A673 (cell line): ENCODE measurements at regions not wholly inside any gene's neighbourhood (a gene's known extent, or its start where the extent isn't known, plus 50 kb on each side); places are given as distances from the start of the nearest gene placed in this dataset.

Experiments
- BruUV-seq: library from RNA; stranded (reverse); fragments of 400-500 nt; replicated peaks from 2 replicates; lab custom pipeline; 2021; lab: Mats Ljungman, UMichigan
- CTCF ChIA-PET: fragments of 300-600 bp; sonication (Branson Sonifier 250); formaldehyde crosslinking; loops from one replicate; lab custom pipeline; 2022; ENCODE audit warnings: antibody characterized with exemption; lab: Charles Lee
- POLR2A ChIA-PET: fragments of 300-600 bp; sonication (Branson Sonifier 250); formaldehyde crosslinking; loops from one replicate; lab custom pipeline; 2022; ENCODE audit warnings: antibody characterized with exemption; ENCODE audit not compliant: low non-redundant PET; lab: Charles Lee
- DNase-seq: peaks from one replicate; pipeline ENCODE4 v3.0.0-alpha.2; 2015; ENCODE audit warnings: low spot score
- H3K27ac ChIP-seq: fragments of 200-600 bp; sonication (generic); 2 replicates; pipeline ENCODE4 v1.5.1; 2016; ENCODE audit warnings: mixed run types, low read depth, mild to moderate bottlenecking, mixed read lengths, antibody characterized with exemption, low read length; ENCODE audit not compliant: poor library complexity, severe bottlenecking
- H3K27me3 ChIP-seq: fragments of 200-600 bp; sonication (generic); replicated peaks from 2 replicates; pipeline ENCODE4 v1.6.1; 2017; ENCODE audit warnings: mixed run types, low read depth, mild to moderate bottlenecking, mixed read lengths, antibody characterized with exemption, low read length; ENCODE audit not compliant: insufficient read depth, poor library complexity
- H3K36me3 ChIP-seq: fragments of 200-600 bp; sonication (generic); 2 replicates; pipeline ENCODE4 v1.6.1; 2016; ENCODE audit warnings: mixed run types, mild to moderate bottlenecking, mixed read lengths, antibody characterized with exemption, low read length; ENCODE audit not compliant: insufficient read depth, poor library complexity, severe bottlenecking
- H3K4me1 ChIP-seq: fragments of 200-600 bp; sonication (generic); 2 replicates; pipeline ENCODE4 v1.6.1; 2017; ENCODE audit warnings: mixed run types, mild to moderate bottlenecking, mixed read lengths, antibody characterized with exemption, low read length; ENCODE audit not compliant: insufficient read depth, poor library complexity, severe bottlenecking
- H3K4me3 ChIP-seq: fragments of 200-600 bp; sonication (generic); 2 replicates; pipeline ENCODE4 v1.5.1; 2016; ENCODE audit warnings: low read depth, mixed run types, mild to moderate bottlenecking, mixed read lengths, low read length; ENCODE audit not compliant: poor library complexity, severe bottlenecking
- H3K9me3 ChIP-seq: fragments of 200-600 bp; sonication (generic); 2 replicates; pipeline ENCODE4 v1.6.1; 2016; ENCODE audit warnings: mixed run types, low read depth, mild to moderate bottlenecking, mixed read lengths, antibody characterized with exemption, low read length; ENCODE audit not compliant: poor library complexity, severe bottlenecking
- EZH2 ChIP-seq: fragments of 200-600 bp; sonication (generic); IDR thresholded peaks from 2 replicates; pipeline ENCODE4 v1.6.1; 2017; ENCODE audit warnings: borderline replicate concordance, low read depth, mild to moderate bottlenecking, mixed read lengths, antibody characterized with exemption, low read length; ENCODE audit not compliant: poor library complexity, severe bottlenecking
- intact Hi-C: fragments of 100-400 bp; cut with micrococcal nuclease; formaldehyde crosslinking; loops from one replicate; pipeline ENCODE4 v1.10.0; 2022; ENCODE audit not compliant: unreplicated experiment
- TF ChIP-seq, protein P1 (sequence below): fragments of 300-800, 200-600 bp; sonication (generic); conservative IDR thresholded peaks from 2 replicates; pipeline ENCODE4 v1.5.1; 2017; ENCODE audit warnings: low read depth, mild to moderate bottlenecking, antibody characterized with exemption, low read length, moderate library complexity, mixed read lengths

- ChIA-PET CTCF (no interaction called here), POLR2A (no interaction called here)
- TF ChIP-seq EZH2: no peak
- TF ChIP-seq, protein P1, sequence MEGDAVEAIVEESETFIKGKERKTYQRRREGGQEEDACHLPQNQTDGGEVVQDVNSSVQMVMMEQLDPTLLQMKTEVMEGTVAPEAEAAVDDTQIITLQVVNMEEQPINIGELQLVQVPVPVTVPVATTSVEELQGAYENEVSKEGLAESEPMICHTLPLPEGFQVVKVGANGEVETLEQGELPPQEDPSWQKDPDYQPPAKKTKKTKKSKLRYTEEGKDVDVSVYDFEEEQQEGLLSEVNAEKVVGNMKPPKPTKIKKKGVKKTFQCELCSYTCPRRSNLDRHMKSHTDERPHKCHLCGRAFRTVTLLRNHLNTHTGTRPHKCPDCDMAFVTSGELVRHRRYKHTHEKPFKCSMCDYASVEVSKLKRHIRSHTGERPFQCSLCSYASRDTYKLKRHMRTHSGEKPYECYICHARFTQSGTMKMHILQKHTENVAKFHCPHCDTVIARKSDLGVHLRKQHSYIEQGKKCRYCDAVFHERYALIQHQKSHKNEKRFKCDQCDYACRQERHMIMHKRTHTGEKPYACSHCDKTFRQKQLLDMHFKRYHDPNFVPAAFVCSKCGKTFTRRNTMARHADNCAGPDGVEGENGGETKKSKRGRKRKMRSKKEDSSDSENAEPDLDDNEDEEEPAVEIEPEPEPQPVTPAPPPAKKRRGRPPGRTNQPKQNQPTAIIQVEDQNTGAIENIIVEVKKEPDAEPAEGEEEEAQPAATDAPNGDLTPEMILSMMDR: no peak
- peaks cover 37% of the 10 kb centered on the region for H3K4me1 ChIP-seq
- DNase-seq: peak; percentile 54
- H3K27ac ChIP-seq: no peak overlapping the region
- no peaks in the 10 kb centered on the region for H3K9me3 ChIP-seq
- H3K4me3 ChIP-seq: no peak overlapping the region
- no TSS peak for BruUV-seq
- intact Hi-C loops: no loop called here
- H3K36me3 ChIP-seq: no peaks in the 10 kb centered on the region
- no peaks in the 10 kb centered on the region for H3K27me3 ChIP-seq
Measured at GRCh38 chr10:106513352-106513771, 651.1 kb downstream of the SORCS1 start.

- Histone ChIP-seq H3K27ac (no peak overlapping the region), H3K4me3 (no peak overlapping the region), H3K27me3 (no peaks in the 10 kb centered on the region), H3K4me1 (peaks cover 48% of the 10 kb centered on the region), H3K9me3 (no peaks in the 10 kb centered on the region), H3K36me3 (no peaks in the 10 kb centered on the region)
- TF ChIP-seq EZH2: no peak
- TF ChIP-seq, protein P1: no peak
- intact Hi-C loops: no loop called here
- no peak for DNase-seq
- CTCF ChIA-PET: no interaction called here
- BruUV-seq: no TSS peak
- POLR2A ChIA-PET: no interaction called here
Measured at GRCh38 chr10:106511917-106512316, 652.6 kb downstream of the SORCS1 start.

GRCh38 chr10:106508950-106509349, 655.6 kb downstream of the SORCS1 start:
- H3K9me3 ChIP-seq: no peaks in the 10 kb centered on the region
- intact Hi-C loops: no loop called here
- DNase-seq: no peak
- no peak overlapping the region for H3K27ac ChIP-seq
- no peak for TF ChIP-seq EZH2
- TF ChIP-seq, protein P1: no peak
- ChIA-PET CTCF (no interaction called here), POLR2A (no interaction called here)
- H3K36me3 ChIP-seq: no peaks in the 10 kb centered on the region
- BruUV-seq: no TSS peak
- H3K4me1 ChIP-seq: peaks cover 49% of the 10 kb centered on the region
- H3K27me3 ChIP-seq: no peaks in the 10 kb centered on the region
- no peak overlapping the region for H3K4me3 ChIP-seq
